Hematopoietic multipotent progenitor cell treated with erythropoietin and hydrocortisone succinate and interleukin-3 and kit ligand, for 17 days (in vitro differentiated cells): ENCODE measurements at regions not wholly inside any gene's neighbourhood (a gene's known extent, or its start where the extent isn't known, plus 50 kb on each side); places are given as distances from the start of the nearest gene placed in this dataset.
"Not testable (repeated sequence)": the region's sequence is repeated elsewhere in the genome, so short reads cannot be mapped to it uniquely, and the experiment has no call there.

Experiments
- DNase-seq: peaks from one replicate; pipeline ENCODE4 v3.0.0-alpha.2; 2015; ENCODE audit warnings: low spot score

GRCh38 chr2:238521002-238521401, 94.3 kb downstream of the ASB1 start:
- no peak for DNase-seq

GRCh38 chr2:238521870-238522269, 95.1 kb downstream of the ASB1 start:
- DNase-seq = no peak

- DNase-seq = no peak
Observed at GRCh38 chr2:238523158-238524110, 96.7 kb downstream of the ASB1 start.

- no peak for DNase-seq
Observed at GRCh38 chr2:238524426-238524983, 97.8 kb downstream of the ASB1 start.

GRCh38 chr2:238525990-238526389, 99.3 kb downstream of the ASB1 start:
- no peak for DNase-seq

GRCh38 chr2:238527565-238527964, 100.8 kb downstream of the ASB1 start:
- DNase-seq = no peak

- DNase-seq = no peak
Observed at GRCh38 chr2:238528953-238529781, 102.4 kb downstream of the ASB1 start.

GRCh38 chr2:238531017-238531645, 104.4 kb downstream of the ASB1 start:
- not testable (repeated sequence) for DNase-seq

- DNase-seq = not testable (repeated sequence)
Observed at GRCh38 chr2:238543732-238544131, 117.0 kb downstream of the ASB1 start.

- no peak for DNase-seq
Observed at GRCh38 chr2:238548902-238549462, 122.3 kb downstream of the ASB1 start.

GRCh38 chr2:238549866-238550265, 123.1 kb downstream of the ASB1 start:
- DNase-seq = no peak

GRCh38 chr2:238551091-238551490, 124.4 kb downstream of the ASB1 start:
- DNase-seq = no peak

GRCh38 chr2:238552226-238552625, 125.5 kb downstream of the ASB1 start:
- no peak for DNase-seq

- DNase-seq = no peak
Observed at GRCh38 chr2:238553159-238553558, 126.4 kb downstream of the ASB1 start.

GRCh38 chr2:238554468-238555315, 128.0 kb downstream of the ASB1 start:
- no peak for DNase-seq

- no peak for DNase-seq
Observed at GRCh38 chr2:238555786-238556542, 129.2 kb downstream of the ASB1 start.

GRCh38 chr2:238557431-238557830, 130.7 kb downstream of the ASB1 start:
- no peak for DNase-seq

GRCh38 chr2:238557936-238558335, 131.2 kb downstream of the ASB1 start:
- DNase-seq = no peak

GRCh38 chr2:238558456-238559099, 131.9 kb downstream of the ASB1 start:
- DNase-seq = no peak

GRCh38 chr2:238560234-238560633, 133.5 kb downstream of the ASB1 start:
- no peak for DNase-seq
